ENCODE measurements at regions not wholly inside any gene's neighbourhood (a gene's known extent, or its start where the extent isn't known, plus 50 kb on each side); places are given as distances from the start of the nearest gene placed in this dataset.
"Not testable (repeated sequence)": the region's sequence is repeated elsewhere in the genome, so short reads cannot be mapped to it uniquely, and the experiment has no call there.

DNA sequence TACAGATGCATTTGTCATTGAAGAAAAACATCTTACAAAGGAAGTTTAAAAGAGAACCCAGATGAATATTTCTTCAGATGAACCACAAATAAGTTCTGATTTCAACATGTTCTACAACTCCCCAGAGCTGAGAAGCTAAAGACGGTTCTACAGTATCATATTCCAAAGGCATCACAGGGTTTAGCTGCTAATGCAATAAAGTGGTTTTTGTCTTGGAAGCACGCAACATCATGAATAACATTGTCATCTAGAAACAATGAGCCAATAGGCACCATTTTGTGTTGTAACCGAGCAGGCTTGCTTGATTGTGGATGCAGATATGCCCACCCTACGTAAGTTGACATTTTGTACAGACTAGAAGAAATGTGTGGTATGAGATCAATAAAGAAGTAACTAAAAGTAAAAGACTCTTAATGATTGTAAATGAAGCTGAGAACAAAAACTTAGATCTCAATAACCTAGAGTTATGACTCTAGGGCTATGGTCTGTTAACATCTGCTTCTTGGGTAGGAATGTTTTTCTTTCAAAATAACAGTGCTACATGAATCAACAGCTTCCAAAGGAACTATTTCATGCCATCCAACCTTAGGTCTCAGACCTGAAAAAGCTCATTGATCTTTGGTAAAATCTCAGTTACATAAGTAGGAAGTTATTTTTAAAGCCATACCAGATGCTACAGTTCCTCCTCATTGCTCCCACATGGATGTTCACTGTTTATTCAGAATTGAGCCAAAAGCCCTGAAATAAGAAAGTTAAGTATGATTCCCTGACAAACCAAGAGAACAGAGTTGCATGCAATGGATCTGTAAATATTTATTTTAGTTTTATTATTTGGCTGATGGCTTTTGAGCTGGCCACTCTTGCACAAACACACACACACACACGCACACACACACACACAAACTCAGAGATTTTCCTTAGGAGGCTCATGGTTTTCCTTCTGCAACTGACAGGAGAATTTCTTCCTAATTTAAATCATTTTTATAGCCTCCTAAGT, 118.7 kb upstream of the SLCO6A1 start:
- DNase-seq: no peak

DNA sequence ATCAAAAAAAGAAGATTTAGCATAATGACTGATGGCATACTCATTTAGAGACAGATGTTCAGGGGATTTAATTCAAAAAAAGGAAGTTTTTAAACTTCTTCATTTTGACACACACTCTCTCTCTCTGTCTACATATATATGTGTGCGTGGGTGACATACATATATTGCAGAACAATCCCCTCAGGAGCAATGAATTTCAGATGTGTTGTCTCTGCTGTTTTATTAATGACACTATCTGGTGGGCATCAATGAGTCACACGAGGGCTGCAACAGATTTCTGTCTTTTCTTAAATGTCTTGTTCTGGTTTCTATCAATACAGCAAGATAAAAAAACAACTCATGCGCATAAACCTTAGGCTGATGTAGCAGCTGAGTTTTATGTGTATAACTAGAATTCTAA, 123.5 kb upstream of the SLCO6A1 start:
- DNase-seq: no peak

DNA sequence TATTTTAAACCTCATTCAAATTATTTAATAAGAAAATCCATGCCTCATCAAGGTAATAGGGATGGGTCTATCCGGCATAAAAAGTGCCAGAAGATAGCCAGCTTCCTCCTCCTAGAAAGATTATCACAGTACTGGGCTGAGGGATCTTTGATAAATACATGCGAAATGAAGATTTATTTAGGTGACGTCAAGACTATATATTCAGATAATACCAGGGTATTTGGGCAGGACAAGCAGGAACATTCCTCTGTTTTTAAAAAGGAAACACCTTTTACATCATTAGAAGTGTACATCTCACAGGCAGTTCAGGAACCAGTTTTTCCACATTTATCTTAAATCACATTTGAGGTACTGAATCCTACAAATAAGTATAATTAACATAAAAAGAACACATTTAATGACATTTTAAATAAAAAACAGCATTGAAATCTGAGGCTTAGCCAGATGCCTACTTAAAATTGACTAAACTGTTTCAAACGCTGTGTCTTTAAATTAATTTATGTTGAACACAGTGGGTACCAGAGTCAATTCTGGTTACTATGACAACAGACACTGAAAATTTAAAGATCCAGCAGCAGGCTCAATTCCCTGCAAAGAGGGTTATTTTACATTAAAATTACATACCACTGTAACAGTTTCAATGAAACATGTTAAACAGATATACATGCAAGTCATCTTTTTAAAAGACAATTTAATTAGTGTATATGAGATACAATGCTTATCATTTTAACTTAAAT, 124.7 kb upstream of the SLCO6A1 start:
- DNase-seq: no peak

DNA sequence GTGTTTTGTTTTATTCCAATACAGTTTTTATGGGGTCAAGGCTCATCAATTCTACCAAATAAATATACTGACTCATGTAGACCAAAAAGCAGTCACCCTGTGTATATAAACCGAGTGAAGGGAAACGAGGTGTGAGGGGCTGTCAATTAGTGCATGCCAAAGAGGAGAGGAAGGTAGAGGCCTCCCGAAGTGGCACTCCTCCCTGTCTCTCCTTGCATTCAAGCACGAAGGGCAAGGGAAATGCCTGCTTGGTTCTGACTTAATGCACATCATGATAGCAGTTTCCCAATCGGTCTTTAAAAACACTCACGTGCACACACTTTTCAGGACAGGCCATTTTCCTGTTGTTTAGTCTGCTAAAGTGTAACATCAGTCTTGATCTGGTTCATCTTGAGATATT, 125.6 kb upstream of the SLCO6A1 start:
- DNase-seq: peak; percentile 10

DNA sequence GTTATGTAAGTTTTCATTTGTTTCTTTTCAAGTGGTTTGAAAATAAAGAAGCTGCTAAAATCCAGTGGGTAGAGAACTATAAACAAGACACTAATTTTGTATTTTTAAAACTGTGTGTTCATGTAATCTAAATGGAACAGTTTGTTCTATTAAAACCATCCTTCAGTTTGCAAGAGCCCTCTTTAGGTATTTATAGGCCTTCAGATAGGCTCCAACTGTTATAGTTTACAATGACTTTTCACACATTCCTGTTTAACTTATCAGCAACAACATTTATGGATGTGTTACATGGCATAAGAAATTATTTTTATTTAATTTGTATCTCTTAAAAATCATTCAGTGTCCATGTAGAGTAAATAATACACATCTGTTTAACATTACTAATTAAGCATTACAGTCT, 126.7 kb upstream of the SLCO6A1 start:
- no peak for DNase-seq

DNA sequence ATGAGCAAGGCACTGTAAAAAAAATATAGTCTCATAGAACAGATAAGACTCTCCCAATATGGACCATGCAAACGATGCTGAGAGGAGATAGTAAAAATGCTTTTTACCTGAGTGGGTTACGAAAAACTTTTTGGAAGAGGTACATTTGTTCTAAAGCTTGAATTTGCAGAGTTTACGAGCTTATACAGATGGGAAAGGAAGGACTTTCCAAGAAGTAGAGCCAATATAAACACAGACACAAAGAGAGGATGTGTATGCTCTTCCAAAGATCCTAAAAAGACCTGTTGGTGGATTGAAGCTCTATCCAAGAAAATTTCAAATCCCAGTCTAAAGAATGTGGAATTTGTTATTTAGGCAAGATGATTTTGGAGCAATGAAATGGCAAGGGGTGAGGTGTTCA, 127.1 kb upstream of the SLCO6A1 start:
- no peak for DNase-seq

DNA sequence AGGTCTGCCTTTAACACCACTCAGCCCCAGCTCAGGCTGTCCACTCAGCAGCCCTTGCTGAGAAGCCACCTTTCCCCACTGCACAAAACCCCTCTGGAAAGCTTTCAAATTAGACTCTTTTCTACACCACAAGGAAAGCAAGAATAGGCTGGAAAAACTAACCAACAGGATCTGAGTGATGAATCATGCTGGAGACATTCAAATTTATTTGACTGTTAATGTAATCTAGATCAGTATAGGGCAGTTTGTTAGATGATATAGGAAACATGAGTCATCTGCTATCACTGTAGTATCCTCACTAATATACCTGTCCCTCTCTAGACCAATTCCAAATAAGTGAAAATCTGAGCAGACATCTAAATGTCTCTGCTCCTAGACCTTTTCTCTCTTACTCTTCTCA, 127.8 kb upstream of the PAM start:
- no peak for DNase-seq

DNA sequence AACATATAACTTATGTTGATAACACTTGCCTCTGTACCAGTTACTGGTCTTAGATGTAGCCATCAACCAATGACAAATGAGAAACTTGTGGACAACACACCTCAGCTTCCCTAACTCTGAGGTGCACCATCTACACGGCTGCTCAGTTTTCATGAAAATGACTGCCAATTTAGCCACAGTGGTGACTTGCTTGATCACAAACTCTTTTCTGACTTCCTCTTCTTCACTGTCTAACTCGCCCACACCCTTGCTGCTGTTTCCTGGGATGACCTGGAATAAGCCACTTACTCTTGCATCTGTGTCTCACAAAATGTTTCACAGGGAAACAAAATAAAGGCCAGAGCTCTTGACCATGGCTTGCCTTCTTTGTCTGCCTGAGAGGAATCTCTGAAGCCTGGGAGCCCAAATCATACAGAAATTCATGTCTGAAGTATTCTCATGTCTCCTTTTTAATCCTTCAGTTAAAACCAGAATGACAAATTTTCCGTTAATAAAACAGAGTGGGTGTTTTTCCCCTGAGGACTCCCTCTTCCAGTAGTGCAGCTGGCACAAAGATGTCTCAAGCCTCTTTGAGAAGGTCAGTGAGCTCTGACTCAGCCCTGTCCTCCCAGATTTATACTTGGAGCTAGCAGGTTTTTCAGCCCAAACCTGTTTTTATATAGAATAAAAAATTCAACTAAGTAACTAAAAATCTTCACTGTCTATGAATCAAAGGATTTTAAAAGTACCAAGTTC, 126.5 kb upstream of the PAM start:
- DNase-seq: no peak

DNA sequence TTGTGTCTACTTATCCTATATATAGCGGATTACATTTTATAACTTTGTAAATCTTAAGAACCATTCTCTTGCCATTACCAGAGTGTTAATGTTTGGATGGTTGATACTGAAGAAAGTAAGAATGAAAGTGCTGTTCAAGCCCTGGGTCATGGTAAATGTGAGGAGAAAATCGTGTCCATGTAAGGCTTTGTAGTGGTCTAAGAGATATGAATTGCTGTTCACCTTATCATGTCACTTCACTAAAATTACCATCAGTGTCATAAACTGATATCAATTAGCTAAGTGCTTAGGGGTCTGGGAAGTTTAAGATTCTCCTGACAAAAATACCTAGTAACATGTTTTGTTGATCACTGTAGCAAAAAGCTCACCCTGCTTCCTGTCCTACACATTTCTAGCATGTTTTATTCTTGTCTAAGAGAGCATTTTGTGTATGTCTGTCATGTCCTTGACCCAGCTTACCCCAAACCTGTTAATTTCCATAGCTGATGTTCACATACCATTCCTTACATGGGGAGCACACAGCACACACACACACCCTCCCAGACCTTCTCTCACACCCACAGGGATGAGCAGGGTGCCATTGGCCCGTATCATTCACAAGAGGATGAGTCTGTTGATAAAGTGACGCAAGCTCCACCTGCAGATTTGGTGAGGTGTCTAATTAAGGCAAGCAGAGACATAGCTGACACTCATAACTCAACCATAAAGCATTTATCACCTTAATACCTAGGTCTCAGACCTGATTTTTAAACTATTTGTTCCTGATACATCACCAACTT, 125.1 kb upstream of the PAM start:
- DNase-seq: no peak

DNA sequence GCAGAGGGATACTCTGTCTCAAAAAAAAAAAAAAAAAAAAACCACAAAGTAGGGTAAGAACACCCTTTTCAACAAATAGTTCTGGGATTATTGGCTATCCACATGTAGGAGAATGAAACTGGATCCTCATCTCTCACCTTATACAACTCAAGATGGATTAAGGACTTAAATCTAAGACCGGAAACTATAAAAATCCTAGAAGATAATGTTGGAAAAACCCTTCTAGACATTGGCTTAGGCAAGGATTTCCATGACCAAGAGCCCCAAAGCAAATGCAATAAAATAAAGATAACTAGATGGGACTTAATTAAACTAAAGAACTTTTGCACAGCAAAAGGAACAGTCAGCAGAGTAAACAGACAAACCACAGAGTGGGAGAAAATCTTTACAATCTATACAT, 119.7 kb upstream of the PAM start:
- DNase-seq: not testable (repeated sequence)

DNA sequence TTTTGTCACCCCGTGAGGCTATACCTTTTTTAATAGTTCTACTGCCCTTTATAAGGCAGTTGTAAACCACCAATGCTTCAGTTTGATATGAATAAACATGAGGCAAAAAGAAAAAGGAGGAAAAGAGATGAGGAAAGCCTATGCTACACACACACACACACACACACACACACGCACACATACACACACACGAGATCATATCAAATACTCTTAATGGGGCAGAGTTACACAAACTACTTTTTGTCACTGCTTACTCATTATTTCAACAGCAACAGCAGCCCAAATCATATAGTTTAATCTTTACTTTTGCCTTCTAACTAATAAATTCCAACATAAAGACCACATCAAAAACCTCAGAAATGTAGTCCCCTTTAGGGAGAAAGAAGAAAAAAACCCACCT, 116.8 kb upstream of the PAM start:
- no peak for DNase-seq

DNA sequence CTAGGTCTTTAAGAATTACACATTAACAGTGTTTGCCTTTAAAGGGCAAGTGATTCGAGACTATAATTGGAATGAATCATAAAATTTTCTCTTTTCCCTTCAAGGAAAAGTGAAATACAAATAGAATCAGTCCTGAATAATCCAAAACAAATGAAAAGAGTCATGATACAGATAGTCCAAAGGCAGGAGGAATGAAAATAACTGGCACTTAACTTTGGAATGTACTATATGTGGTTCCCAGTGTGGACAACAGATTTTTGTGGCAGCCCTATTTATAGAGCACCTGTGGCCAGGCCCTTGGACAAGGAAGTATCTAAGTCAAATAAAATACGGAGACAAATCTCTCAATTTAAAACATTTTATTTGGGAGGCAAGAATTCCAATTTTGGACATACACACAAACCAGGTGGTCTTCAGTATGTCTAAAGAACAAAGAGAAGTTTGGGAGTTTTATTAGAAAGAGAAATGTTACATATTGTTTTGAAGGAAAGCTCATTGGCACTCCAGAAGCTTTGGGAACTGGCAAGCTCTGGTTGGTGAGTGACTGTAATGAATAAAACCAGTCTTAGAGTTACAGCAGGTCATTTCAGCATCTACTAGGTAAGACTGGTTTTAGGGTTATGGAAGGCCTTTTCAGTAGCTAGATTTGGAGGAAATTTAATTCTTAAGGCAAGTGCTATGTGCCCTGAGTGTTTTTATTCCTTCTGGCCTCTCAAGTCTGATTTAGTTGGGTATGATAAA, 116.0 kb upstream of the PAM start:
- DNase-seq: no peak

DNA sequence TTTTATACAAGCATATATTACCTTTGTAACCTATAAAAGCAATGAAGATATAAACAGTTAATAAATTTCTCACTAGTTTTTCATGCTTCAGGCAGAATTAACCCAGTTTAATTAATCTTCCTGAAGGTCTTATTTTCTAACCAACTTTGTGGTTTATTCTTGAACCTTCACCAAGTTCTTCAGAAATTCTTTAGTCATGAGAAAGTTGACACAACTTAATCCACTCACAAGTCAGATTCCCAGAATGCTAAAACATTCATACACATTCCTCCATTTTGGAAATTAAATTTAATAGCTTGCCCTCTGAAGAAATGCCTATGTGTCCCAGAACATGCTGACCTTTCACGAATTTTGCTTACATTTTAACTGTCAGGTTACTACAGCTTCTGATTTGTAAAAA, 105.4 kb upstream of the PAM start:
- DNase-seq: no peak

DNA sequence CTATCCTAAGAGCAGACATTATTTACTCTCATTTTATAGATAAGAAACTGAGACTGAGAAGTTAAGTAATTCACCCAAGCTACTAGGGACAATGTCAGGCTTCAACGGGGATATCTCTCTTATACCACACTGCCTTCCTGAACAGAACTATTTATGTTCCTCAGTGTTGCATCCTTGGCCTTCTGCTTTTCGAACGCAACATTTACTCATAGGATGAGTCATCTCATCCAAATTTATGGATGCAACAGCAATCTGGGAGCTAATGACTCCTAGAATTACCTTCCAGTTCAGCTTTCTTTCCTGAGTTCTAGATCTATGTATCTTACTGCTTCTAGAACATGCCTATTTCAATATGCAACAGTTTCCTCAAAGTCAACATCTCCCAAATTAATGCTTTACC, 103.6 kb upstream of the PAM start:
- no peak for DNase-seq

DNA sequence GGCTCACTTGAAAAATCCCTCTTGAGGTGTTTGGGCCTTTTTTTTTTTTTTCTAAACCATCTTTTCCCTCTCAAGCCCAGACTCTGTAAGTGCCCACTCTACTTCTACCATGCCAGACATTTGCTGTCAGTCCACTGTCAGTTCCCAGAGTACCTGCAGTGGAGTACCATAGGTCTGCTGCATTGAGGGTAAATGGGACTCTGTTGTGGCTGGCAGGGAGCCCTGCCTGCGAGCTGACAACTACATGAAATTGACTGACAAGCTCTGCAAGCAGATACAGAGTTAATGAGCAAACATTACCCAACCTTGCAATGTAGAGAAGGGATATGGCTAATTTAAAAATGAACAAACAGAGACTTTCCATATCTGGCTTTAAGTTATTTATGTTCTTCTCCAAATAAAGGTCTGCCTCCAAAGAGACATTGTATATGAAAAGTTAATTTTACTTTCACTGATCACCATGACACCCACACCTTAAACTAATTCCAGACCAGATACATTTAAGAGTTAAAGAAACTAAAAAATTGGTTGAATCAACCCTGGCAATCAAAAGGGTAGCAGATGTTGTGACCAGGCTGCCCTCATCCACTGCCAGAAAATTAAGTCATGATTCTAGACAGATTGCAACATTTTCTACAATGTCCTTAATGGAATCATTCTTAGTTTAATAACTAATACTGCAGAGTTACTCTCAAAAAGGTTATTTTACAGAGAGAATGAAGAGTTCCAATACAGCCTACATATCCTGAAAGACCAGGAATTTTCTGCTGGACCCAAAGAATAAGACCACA, 100.4 kb upstream of the PAM start:
- DNase-seq: peak; percentile 64

DNA sequence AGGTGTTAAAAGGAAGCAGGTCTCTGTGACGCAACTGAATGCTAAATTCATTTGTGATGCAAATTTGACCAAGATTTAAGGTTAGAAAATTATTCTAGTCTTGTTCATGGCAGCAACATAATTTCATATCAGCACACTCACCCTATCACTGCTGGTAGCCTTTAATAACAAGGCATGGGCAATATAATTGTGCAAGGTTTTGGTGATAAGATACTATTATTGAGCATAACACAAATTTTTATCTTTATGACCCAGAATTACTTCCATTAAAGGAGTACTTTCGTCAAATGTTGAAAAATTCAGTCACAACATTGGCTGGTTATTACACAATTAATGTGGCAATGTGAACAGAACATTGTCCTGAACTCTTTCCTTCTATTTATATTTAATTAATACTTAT, 96.0 kb upstream of the PAM start:
- no peak for DNase-seq

DNA sequence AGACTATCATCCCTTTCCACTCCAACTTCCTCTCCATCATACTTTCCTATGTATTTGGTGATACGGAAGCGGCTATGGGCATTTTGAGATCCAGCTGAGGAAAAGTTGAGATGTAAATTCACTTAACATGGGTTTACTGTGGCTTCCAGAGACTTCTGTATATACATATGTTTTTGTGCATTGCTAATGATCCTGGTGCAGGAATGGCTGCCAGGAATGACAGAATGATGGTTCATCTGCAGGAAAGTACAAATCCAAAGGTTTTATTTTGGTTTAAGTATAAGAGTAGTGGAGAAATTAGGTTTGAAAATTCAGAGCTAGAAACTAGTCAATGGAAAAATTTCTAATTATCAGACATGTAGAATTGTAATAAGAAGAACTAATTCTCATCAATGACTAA, 95.0 kb upstream of the PAM start:
- DNase-seq: no peak

DNA sequence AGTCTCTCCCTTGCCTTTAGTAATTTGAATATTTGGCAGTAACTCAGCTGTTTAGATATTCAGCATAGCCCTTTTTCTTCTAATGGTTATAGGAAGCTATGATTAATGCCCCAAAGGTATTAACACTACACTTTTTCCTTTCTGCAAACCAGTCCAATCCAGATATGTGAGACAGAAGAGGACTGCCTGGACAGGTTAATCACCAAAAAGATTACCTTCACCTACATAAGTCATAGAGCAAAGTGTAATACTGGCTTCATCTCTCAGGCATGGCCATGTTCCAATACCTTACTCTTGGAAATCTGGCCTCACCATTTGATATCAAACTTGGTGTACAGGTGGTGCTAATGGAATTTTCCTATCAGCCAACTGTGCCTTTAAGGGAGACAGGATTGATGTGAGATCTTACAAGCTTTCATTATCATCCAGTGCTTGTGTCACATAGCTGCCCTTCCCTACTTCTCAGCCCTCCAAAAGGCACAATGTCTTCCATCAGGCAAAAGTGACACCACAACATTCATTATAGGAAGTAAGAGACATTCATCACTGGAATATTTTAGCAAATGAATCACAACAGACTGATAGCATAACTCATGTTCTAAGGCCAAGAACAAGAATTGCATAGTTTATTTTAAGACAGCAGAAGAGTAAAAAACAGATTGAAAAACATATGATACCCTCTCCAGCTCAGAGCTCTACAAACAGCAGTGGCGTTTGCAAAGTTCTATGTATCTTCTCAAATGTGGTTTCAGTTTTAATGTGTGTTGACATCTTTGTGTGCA, 91.2 kb upstream of the PAM start:
- no peak for DNase-seq

DNA sequence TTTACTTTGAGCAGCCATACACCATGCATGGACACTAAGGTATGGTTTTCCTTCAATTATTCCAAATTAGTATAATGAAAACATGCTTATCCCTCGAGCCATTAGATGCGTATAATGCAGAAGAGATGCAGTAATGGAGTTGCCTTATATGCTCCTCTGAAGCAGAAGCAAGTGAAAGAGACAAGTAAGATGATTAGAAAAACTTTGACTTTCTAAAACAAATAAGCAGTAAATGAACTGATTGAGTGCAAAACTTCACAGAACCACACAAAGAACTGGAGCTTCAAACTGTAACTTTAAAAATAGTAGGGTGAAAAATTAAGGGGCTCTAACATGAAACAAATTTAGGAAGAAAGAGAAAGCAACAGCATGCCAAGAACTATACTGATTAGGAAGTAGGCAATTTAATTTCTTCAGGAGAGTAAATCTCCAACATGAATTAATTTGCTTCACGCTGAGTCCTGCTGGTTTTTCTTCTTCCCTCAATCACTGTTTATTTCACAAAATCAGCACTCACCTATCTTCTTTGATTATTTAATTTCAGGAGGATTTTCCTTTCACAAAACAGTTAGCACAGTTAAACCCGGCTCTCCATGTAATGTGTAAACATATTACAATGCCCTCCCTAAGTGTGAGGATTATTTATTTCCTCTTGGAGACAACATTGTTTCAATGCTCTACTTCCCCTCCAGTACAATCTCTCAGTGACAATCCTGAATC, 90.3 kb upstream of the PAM start:
- DNase-seq: peak; percentile 53
